ENCODE measurements at regions not wholly inside any gene's neighbourhood (a gene's known extent, or its start where the extent isn't known, plus 50 kb on each side); places are given as distances from the start of the nearest gene placed in this dataset.

DNA sequence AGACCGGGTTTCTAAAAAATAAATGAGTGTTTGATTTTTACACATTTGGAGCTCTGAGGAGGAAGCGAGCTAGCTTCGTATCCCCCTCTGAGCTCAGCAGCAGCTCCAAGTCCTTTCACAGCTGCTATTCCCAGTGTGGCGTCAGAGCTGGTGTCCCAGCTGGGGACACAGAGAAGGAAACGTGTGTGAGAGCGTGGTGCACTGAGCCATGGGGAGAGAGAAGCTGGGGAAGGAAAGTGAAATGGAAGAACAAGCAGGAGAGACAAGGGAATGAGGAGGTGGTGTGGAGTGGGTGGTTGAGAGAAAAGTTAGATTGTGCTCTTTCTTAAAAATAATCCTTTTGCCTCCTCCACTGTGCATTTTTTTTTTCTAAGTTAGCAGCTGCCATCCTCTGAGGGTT is 79.5 kb upstream of the SLC4A4 start:
- peaks cover 21% of the 10 kb centered on the region for H3K79me2 ChIP-seq (ENCODE audit: control insufficient read depth, insufficient read depth, low read length)
- no peaks in the 10 kb centered on the region for H3K27me3 ChIP-seq (ENCODE audit: control insufficient read depth, insufficient read depth, low read length)
- TF ChIP-seq, protein P1, sequence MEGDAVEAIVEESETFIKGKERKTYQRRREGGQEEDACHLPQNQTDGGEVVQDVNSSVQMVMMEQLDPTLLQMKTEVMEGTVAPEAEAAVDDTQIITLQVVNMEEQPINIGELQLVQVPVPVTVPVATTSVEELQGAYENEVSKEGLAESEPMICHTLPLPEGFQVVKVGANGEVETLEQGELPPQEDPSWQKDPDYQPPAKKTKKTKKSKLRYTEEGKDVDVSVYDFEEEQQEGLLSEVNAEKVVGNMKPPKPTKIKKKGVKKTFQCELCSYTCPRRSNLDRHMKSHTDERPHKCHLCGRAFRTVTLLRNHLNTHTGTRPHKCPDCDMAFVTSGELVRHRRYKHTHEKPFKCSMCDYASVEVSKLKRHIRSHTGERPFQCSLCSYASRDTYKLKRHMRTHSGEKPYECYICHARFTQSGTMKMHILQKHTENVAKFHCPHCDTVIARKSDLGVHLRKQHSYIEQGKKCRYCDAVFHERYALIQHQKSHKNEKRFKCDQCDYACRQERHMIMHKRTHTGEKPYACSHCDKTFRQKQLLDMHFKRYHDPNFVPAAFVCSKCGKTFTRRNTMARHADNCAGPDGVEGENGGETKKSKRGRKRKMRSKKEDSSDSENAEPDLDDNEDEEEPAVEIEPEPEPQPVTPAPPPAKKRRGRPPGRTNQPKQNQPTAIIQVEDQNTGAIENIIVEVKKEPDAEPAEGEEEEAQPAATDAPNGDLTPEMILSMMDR (conservative IDR thresholded peaks at IDR 0.05 in 1 of 2, IDR thresholded peaks at IDR 0.05 in 1 of 2; ENCODE audit: low read depth in 1 of 2, low read length in 2 of 2): no peak
- TF ChIP-seq EZH2 (IDR thresholded peaks at IDR 0.05; ENCODE audit: low read length, missing control alignments): no peak
- peaks cover 10% of the 10 kb centered on the region for H3K4me1 ChIP-seq (ENCODE audit: control insufficient read depth, extremely low read depth, insufficient read depth, low read length)
- H3K4me3 ChIP-seq (replicated peaks in 1 of 4; ENCODE audit: control extremely low read depth in 1 of 4, insufficient read depth in 1 of 4, low read depth in 3 of 4, low read length in 4 of 4): no peak overlapping the region
- no peak for DNase-seq (ENCODE audit: low read depth in 2 of 2)
- H4K20me1 ChIP-seq (ENCODE audit: control insufficient read depth, extremely low read depth, insufficient read depth, low read length): no peaks in the 10 kb centered on the region
- no peaks in the 10 kb centered on the region for H3K9me3 ChIP-seq (ENCODE audit: control insufficient read depth, insufficient read depth, low read depth, low read length)
- H3K36me3 ChIP-seq (ENCODE audit: control insufficient read depth, insufficient read depth, low read length): no peaks in the 10 kb centered on the region
- peak overlapping the region; percentile 20 for H3K27ac ChIP-seq (ENCODE audit: insufficient read depth, low read length)
- H3K9ac ChIP-seq (ENCODE audit: insufficient read depth, low read length): no peak overlapping the region
- H2AFZ ChIP-seq (ENCODE audit: low read length): no peak overlapping the region
- H3K4me2 ChIP-seq (ENCODE audit: extremely low read depth, insufficient read depth, low read length): no peak overlapping the region

DNA sequence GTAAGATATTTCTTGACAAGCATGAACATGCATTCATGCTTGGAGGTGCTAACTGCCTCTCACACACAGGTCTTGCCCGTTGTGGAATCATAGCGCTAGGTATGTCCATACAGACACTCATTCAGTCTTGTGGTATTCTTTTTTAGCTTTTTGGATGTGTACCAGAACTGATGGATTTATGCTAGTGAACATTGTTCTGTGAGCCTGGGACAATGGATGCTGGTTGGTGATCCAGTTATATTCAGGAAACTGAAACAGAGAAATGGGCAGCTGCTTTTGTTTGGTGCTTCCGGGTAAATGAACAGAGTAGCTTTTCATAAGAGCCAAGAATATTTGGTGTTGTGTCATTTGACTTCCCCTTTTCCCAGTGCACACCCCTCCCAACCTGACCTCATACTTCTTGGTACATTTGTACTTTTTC is 78.9 kb upstream of the SLC4A4 start:
- Histone ChIP-seq H3K9ac (ENCODE audit: insufficient read depth, low read length) (no peak overlapping the region), H3K27ac (ENCODE audit: insufficient read depth, low read length) (peak overlapping the region; percentile 20)
- no peak for DNase-seq (ENCODE audit: low read depth in 2 of 2)

DNA sequence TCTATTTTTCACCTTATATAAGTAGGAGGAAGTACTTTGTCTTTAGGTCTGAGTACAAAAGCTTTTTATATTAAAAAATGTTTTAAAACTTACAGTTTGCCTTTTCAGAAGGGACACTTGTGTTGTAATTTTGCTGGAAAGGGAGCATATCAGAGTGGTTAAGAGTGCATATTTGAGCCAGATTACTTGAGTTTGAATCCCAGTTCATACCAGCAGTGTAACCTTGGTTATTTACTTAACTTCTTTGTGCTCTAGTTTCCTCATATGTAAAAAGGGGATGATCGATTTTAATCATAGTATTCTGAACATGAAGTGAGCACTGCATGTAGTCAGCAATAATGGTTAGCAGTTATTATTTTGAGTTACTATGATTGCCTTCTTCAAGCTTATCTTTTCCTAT is 78.3 kb upstream of the SLC4A4 start:
- H3K27me3 ChIP-seq (ENCODE audit: control insufficient read depth, insufficient read depth, low read length): no peaks in the 10 kb centered on the region
- TF ChIP-seq, protein P1 (conservative IDR thresholded peaks at IDR 0.05 in 1 of 2, IDR thresholded peaks at IDR 0.05 in 1 of 2; ENCODE audit: low read depth in 1 of 2, low read length in 2 of 2): no peak
- no peak for TF ChIP-seq EZH2 (IDR thresholded peaks at IDR 0.05; ENCODE audit: low read length, missing control alignments)
- H3K27ac ChIP-seq (ENCODE audit: insufficient read depth, low read length): no peak overlapping the region
- no peak overlapping the region for H3K4me2 ChIP-seq (ENCODE audit: extremely low read depth, insufficient read depth, low read length)
- H4K20me1 ChIP-seq (ENCODE audit: control insufficient read depth, extremely low read depth, insufficient read depth, low read length): no peaks in the 10 kb centered on the region
- no peaks in the 10 kb centered on the region for H3K36me3 ChIP-seq (ENCODE audit: control insufficient read depth, insufficient read depth, low read length)
- peaks cover 25% of the 10 kb centered on the region for H3K79me2 ChIP-seq (ENCODE audit: control insufficient read depth, insufficient read depth, low read length)
- no peak for DNase-seq (ENCODE audit: low read depth in 2 of 2)
- no peak overlapping the region for H3K9ac ChIP-seq (ENCODE audit: insufficient read depth, low read length)
- no peak overlapping the region for H2AFZ ChIP-seq (ENCODE audit: low read length)
- no peak overlapping the region for H3K4me3 ChIP-seq (replicated peaks in 1 of 4; ENCODE audit: control extremely low read depth in 1 of 4, insufficient read depth in 1 of 4, low read depth in 3 of 4, low read length in 4 of 4)
- H3K4me1 ChIP-seq (ENCODE audit: control insufficient read depth, extremely low read depth, insufficient read depth, low read length): peaks cover 12% of the 10 kb centered on the region
- no peaks in the 10 kb centered on the region for H3K9me3 ChIP-seq (ENCODE audit: control insufficient read depth, insufficient read depth, low read depth, low read length)

More for the DNA sequence above, 78.9 kb upstream of the SLC4A4 start:
- Histone ChIP-seq H2AFZ (ENCODE audit: low read length) (no peak overlapping the region), H3K27me3 (ENCODE audit: control insufficient read depth, insufficient read depth, low read length) (no peaks in the 10 kb centered on the region), H4K20me1 (ENCODE audit: control insufficient read depth, extremely low read depth, insufficient read depth, low read length) (no peaks in the 10 kb centered on the region), H3K36me3 (ENCODE audit: control insufficient read depth, insufficient read depth, low read length) (no peaks in the 10 kb centered on the region), H3K4me3 (replicated peaks in 1 of 4; ENCODE audit: control extremely low read depth in 1 of 4, insufficient read depth in 1 of 4, low read depth in 3 of 4, low read length in 4 of 4) (no peak overlapping the region), H3K79me2 (ENCODE audit: control insufficient read depth, insufficient read depth, low read length) (peaks cover 25% of the 10 kb centered on the region), H3K9me3 (ENCODE audit: control insufficient read depth, insufficient read depth, low read depth, low read length) (no peaks in the 10 kb centered on the region), H3K4me1 (ENCODE audit: control insufficient read depth, extremely low read depth, insufficient read depth, low read length) (peaks cover 10% of the 10 kb centered on the region), H3K4me2 (ENCODE audit: extremely low read depth, insufficient read depth, low read length) (no peak overlapping the region)
- TF ChIP-seq EZH2 (IDR thresholded peaks at IDR 0.05; ENCODE audit: low read length, missing control alignments): no peak
- TF ChIP-seq, protein P1 (conservative IDR thresholded peaks at IDR 0.05 in 1 of 2, IDR thresholded peaks at IDR 0.05 in 1 of 2; ENCODE audit: low read depth in 1 of 2, low read length in 2 of 2): no peak
